GM13976 (cell line): ENCODE measurements at regions not wholly inside any gene's neighbourhood (a gene's known extent, or its start where the extent isn't known, plus 50 kb on each side); places are given as distances from the start of the nearest gene placed in this dataset.

Experiments used
- DNase-seq: peaks from one replicate; pipeline ENCODE4 v3.0.0; 2012; ENCODE audit warnings: low spot score
- CTCF ChIP-seq: IDR thresholded peaks from 2 replicates; pipeline ENCODE4 v1.5.1; 2012; ENCODE audit warnings: borderline replicate concordance, mild to moderate bottlenecking; ENCODE audit not compliant: insufficient read depth; ENCODE audit errors: extremely low read depth, missing control alignments, control extremely low read depth
- in situ Hi-C: fragments of 300-500 bp; cut with MboI; formaldehyde crosslinking; loops from one replicate; pipeline ENCODE4 v1.12.0; 2022; ENCODE audit warnings: low sequenced_read_pairs, mixed read lengths, inconsistent platforms; ENCODE audit not compliant: unreplicated experiment

GRCh38 chr2:129732630-129733026 lies 246.8 kb upstream of the RAB6C start:
- no peak for DNase-seq
- in situ Hi-C loops, result no loop called here
- no peak for TF ChIP-seq CTCF

GRCh38 chr2:129733041-129733440 lies 246.4 kb upstream of the RAB6C start:
- no peak for DNase-seq
- in situ Hi-C loops, result no loop called here
- no peak for TF ChIP-seq CTCF

- no peak for TF ChIP-seq CTCF
- no peak for DNase-seq
- in situ Hi-C loops, result no loop called here
These were observed 245.9 kb upstream of the RAB6C start for GRCh38 chr2:129733579-129733978.

- DNase-seq, result no peak
These were observed 245.0 kb upstream of the RAB6C start for GRCh38 chr2:129734343-129735034.

GRCh38 chr2:129735576-129735975 lies 243.9 kb upstream of the RAB6C start:
- in situ Hi-C loops, result no loop called here
- DNase-seq, result no peak
- TF ChIP-seq CTCF, result no peak

More at GRCh38 chr2:129734343-129735034, 245.0 kb upstream of the RAB6C start:
- no peak for TF ChIP-seq CTCF
- in situ Hi-C loops, result no loop called here

- DNase-seq, result no peak
- no peak for TF ChIP-seq CTCF
- in situ Hi-C loops, result no loop called here
These were observed 241.6 kb upstream of the RAB6C start for GRCh38 chr2:129737660-129738527.
